Ishikawa (cell line): ENCODE measurements at regions not wholly inside any gene's neighbourhood (a gene's known extent, or its start where the extent isn't known, plus 50 kb on each side); places are given as distances from the start of the nearest gene placed in this dataset.

Experiments
- EP300 ChIP-seq: IDR thresholded peaks from 2 replicates; pipeline ENCODE4 v1.6.1; 2012; ENCODE audit warnings: borderline replicate concordance
- FOXM1 ChIP-seq: IDR thresholded peaks from 2 replicates; pipeline ENCODE4 v1.6.1; 2012; ENCODE audit warnings: low read depth, borderline replicate concordance
- NFIC ChIP-seq: IDR thresholded peaks from 2 replicates; pipeline ENCODE4 v1.6.1; 2012
- RAD21 ChIP-seq: IDR thresholded peaks from 2 replicates; pipeline ENCODE4 v1.6.1; 2012; ENCODE audit warnings: low read depth
- TEAD4 ChIP-seq: IDR thresholded peaks from 2 replicates; pipeline ENCODE4 v1.6.1; 2012
- TF ChIP-seq, protein P1 (sequence below): IDR thresholded peaks from 2 replicates; pipeline ENCODE4 v1.6.1; 2012; ENCODE audit warnings: low read depth, mild to moderate bottlenecking

GRCh38 chr10:1874533-1874932, 137.2 kb upstream of the ADARB2 start:
- TF ChIP-seq, protein P1, sequence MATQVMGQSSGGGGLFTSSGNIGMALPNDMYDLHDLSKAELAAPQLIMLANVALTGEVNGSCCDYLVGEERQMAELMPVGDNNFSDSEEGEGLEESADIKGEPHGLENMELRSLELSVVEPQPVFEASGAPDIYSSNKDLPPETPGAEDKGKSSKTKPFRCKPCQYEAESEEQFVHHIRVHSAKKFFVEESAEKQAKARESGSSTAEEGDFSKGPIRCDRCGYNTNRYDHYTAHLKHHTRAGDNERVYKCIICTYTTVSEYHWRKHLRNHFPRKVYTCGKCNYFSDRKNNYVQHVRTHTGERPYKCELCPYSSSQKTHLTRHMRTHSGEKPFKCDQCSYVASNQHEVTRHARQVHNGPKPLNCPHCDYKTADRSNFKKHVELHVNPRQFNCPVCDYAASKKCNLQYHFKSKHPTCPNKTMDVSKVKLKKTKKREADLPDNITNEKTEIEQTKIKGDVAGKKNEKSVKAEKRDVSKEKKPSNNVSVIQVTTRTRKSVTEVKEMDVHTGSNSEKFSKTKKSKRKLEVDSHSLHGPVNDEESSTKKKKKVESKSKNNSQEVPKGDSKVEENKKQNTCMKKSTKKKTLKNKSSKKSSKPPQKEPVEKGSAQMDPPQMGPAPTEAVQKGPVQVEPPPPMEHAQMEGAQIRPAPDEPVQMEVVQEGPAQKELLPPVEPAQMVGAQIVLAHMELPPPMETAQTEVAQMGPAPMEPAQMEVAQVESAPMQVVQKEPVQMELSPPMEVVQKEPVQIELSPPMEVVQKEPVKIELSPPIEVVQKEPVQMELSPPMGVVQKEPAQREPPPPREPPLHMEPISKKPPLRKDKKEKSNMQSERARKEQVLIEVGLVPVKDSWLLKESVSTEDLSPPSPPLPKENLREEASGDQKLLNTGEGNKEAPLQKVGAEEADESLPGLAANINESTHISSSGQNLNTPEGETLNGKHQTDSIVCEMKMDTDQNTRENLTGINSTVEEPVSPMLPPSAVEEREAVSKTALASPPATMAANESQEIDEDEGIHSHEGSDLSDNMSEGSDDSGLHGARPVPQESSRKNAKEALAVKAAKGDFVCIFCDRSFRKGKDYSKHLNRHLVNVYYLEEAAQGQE = no peak
- TF ChIP-seq RAD21 = no peak
- no peak for TF ChIP-seq EP300
- no peak for TF ChIP-seq TEAD4
- no peak for TF ChIP-seq FOXM1
- no peak for TF ChIP-seq NFIC
